WERI-Rb-1 (cell line): ENCODE measurements at regions not wholly inside any gene's neighbourhood (a gene's known extent, or its start where the extent isn't known, plus 50 kb on each side); places are given as distances from the start of the nearest gene placed in this dataset.

Experiments used
- DNase-seq: peaks from one replicate; pipeline ENCODE4 v3.0.0-alpha.2; 2020
- H3K27ac ChIP-seq: fragments of 250-450 bp; sonication (Bioruptor Pico); 2 replicates; pipeline ENCODE4 v1.5.1; 2020; ENCODE audit warnings: mild to moderate bottlenecking, moderate library complexity
- H3K27me3 ChIP-seq: fragments of 250-450 bp; sonication (Bioruptor Pico); 2 replicates; pipeline ENCODE4 v1.5.1; 2021; ENCODE audit warnings: mild to moderate bottlenecking, low read depth, moderate library complexity; ENCODE audit not compliant: insufficient read depth, severe bottlenecking
- H3K36me3 ChIP-seq: fragments of 250-450 bp; sonication (Bioruptor Pico); 2 replicates; pipeline ENCODE4 v1.5.1; 2020; ENCODE audit warnings: mild to moderate bottlenecking, moderate library complexity
- H3K4me3 ChIP-seq: 2 replicates; pipeline ENCODE4 v1.5.1; 2011; ENCODE audit warnings: low read depth, mild to moderate bottlenecking, control low read depth, low read length
- H3K9me3 ChIP-seq: fragments of 250-450 bp; sonication (Bioruptor Pico); 2 replicates; pipeline ENCODE4 v1.5.1; 2021; ENCODE audit warnings: mild to moderate bottlenecking, moderate library complexity; ENCODE audit not compliant: severe bottlenecking
- CTCF ChIP-seq: IDR thresholded peaks from 2 replicates; pipeline ENCODE4 v1.5.1; 2011; ENCODE audit warnings: low read depth, mild to moderate bottlenecking, control low read depth, inconsistent platforms, low read length

- H3K36me3 ChIP-seq: no peaks in the 10 kb centered on the region
- DNase-seq: no peak
- no peak overlapping the region for H3K4me3 ChIP-seq
- H3K9me3 ChIP-seq: no peaks in the 10 kb centered on the region
- no peak for TF ChIP-seq CTCF
- no peaks in the 10 kb centered on the region for H3K27me3 ChIP-seq
- H3K27ac ChIP-seq: no peak overlapping the region
Observed at GRCh38 chr3:164514576-164514975, 563.7 kb downstream of the SI start.

GRCh38 chr3:164507886-164508285 is 570.4 kb downstream of the SI start:
- no peak overlapping the region for H3K4me3 ChIP-seq
- H3K27me3 ChIP-seq: no peaks in the 10 kb centered on the region
- H3K36me3 ChIP-seq: no peaks in the 10 kb centered on the region
- TF ChIP-seq CTCF: no peak
- H3K27ac ChIP-seq: no peak overlapping the region
- DNase-seq: no peak
- H3K9me3 ChIP-seq: no peaks in the 10 kb centered on the region

DNA sequence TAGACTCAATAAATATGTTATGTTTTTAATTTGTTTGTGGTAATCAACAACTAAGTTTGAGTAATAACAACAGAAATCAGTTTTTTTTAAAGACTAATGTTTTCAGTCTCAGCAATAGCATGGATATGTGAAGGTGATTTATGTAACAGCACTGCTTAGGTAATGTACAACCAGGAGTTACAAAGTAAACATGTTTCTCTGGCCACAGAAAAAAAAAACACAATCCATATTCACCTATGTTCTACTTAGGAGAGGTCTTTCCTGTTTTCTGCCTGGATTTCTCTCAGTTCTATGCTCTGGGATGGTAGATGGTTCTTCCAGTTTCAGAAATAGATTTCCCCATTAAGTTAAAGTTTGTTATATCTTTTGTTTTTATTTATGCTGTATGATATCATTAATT is 579.4 kb downstream of the SI start:
- Histone ChIP-seq H3K27me3 (no peaks in the 10 kb centered on the region), H3K9me3 (peaks cover 6% of the 10 kb centered on the region), H3K36me3 (no peaks in the 10 kb centered on the region), H3K27ac (no peak overlapping the region), H3K4me3 (no peak overlapping the region)
- no peak for TF ChIP-seq CTCF
- DNase-seq: no peak

- no peaks in the 10 kb centered on the region for H3K27me3 ChIP-seq
- H3K9me3 ChIP-seq: no peaks in the 10 kb centered on the region
- no peak for TF ChIP-seq CTCF
- H3K4me3 ChIP-seq: no peak overlapping the region
- H3K27ac ChIP-seq: no peak overlapping the region
- no peak for DNase-seq
- no peaks in the 10 kb centered on the region for H3K36me3 ChIP-seq
Observed at GRCh38 chr3:164488893-164489292, 589.4 kb downstream of the SI start.

DNA sequence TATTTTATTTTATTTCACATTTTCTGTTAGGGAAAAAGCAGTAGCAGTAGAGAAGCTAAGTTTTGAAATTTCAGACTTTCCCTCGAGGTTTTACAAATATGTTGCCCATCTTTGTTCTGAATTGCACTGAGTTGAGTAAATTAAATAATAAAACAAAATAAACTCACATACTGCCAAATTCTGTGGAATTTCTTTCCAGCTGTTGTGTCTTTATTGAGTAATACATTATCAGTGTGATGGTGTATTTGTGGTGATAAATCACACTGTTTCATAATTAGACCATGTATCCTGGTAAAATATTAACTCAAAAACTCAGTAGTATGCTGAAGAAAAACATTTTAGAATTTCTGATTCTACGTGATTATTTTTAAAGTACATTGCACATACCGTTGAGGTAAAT is 592.1 kb downstream of the SI start:
- TF ChIP-seq CTCF: no peak

DNA sequence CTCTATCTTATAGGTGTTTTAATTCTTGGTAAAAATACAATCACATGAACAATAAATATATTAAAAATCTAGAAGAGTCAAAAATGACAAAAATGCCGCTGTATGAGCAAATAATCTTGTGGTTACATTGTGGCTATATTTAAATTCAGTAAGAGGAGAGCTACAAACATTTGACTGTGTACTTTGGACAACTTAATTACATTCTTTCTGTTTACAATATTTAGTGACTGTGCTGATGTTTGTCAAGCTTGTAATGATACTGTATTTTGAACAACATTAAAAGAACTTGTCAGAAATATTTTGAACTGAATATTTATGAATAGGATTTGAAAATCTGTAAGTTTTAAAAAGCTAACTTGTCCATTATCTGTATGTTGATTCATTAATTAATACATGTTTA is 598.3 kb downstream of the SI start:
- no peak overlapping the region for H3K4me3 ChIP-seq
- TF ChIP-seq CTCF: no peak
- H3K36me3 ChIP-seq: no peaks in the 10 kb centered on the region
- H3K27me3 ChIP-seq: no peaks in the 10 kb centered on the region
- no peak overlapping the region for H3K27ac ChIP-seq
- DNase-seq: no peak
- H3K9me3 ChIP-seq: no peaks in the 10 kb centered on the region

More for the DNA sequence above, 592.1 kb downstream of the SI start:
- DNase-seq: no peak
- H3K36me3 ChIP-seq: no peaks in the 10 kb centered on the region
- no peak overlapping the region for H3K4me3 ChIP-seq
- H3K27me3 ChIP-seq: no peaks in the 10 kb centered on the region
- no peak overlapping the region for H3K27ac ChIP-seq
- H3K9me3 ChIP-seq: no peaks in the 10 kb centered on the region
